Renal cortical epithelial cell (primary cell): ENCODE measurements at regions not wholly inside any gene's neighbourhood (a gene's known extent, or its start where the extent isn't known, plus 50 kb on each side); places are given as distances from the start of the nearest gene placed in this dataset.
"Not testable (repeated sequence)": the region's sequence is repeated elsewhere in the genome, so short reads cannot be mapped to it uniquely, and the experiment has no call there.

ENCODE experiments used
- DNase-seq: peaks from one replicate; pipeline ENCODE4 v3.0.0-alpha.2; 2011; ENCODE audit warnings: low read depth

DNA sequence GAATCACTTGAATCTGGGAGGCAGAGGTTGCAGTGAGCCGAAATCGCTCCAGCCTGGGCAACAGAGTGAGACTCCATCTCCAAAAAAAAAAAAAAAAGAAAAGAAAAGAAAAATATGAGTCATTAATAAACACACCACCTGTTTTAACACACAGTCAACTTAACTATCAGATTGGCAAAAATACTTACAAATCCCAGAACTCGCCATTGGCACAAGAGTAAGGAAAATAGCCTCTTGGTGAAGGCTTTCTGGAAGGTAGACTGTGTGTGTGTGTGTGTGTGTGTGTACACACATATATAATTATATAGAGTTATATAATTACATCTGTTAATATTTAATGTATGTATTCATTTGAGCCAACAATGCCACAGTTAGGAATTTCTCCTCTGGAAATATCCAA lies 63.7 kb upstream of the UXS1 start:
- no peak for DNase-seq

DNA sequence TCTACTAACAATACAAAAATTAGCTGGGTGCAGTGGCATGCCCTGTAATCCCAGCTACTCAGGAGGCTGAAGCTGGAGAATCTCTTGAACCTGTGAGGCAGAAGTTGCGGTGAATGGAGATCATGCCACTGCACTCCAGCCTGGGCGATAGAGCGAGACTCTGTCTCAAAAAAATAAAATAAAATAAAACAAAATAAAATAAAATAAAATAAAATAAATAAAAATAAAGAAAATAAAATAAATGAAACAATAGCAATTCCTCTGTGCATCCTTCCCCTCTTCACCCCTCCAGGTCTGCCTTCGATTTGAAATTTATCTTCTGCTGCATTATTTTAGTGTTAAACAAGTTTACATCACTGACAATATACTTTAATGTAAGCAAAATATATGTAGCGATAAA lies 63.0 kb upstream of the UXS1 start:
- no peak for DNase-seq

DNA sequence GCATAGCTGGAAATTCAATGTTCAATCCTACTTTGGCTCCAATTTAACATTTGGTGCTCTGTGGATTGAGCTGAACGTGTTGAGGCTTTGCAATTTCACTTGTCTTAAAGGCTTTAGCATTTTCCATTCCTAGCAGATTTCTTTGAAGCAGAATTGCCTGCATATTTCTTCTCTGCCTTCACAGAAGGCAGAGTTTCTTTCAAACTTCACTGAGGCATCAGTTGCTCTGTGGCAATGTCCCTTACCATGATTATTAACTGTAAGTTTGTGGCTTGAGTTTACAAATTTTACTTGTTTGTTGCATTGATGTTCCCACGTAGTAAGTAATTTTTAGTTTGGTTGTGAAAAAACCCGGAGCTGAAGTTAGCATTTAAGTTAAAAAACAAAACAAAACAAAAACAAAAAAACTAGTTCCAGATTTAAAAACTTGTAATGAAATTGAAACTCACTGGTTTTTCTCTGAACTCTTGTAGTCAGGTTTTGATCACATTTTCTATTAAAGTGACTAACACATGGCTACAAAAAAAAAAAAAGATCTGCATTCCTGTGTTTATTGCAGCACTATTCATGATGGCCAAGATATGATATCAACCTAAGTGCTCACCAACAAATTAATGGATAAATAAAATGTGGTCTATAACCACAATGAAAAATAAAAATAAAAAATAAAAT lies 55.2 kb upstream of the UXS1 start:
- not testable (repeated sequence) for DNase-seq

DNA sequence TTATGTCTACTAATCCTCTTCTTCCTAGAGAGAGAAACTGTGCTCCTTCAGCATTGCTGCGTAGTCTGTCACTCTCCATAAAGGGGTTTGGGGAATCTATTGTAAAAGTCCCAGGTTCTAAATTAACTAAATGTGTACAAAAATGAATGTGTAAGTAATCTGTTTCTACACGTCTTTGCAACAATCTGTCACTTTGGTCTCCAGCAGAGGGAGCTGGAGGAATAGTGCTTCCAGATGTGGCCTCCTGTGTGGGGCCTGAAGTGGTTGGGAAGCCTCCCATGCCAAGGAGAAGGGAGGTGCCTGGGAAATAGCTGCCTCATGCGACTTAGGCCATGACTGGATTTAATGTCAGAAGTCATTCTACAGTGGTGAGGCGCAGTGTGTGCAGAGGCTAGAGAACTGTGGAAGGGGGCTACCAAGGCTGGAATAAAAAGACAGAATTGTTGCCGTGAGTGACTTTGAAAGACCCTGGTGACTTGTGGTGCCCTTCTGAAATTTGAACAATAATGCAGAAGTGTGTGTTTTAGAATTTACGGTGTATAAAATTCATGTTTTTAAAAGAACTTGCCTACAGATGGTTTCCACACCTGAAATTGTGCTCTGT lies 54.5 kb upstream of the UXS1 start:
- DNase-seq = peak; percentile 5
